ENCODE measurements at regions not wholly inside any gene's neighbourhood (a gene's known extent, or its start where the extent isn't known, plus 50 kb on each side); places are given as distances from the start of the nearest gene placed in this dataset.
A peak's percentile ranks its signal among the peaks of the same experiment; 100 is the strongest.
"Not testable (repeated sequence)": the region's sequence is repeated elsewhere in the genome, so short reads cannot be mapped to it uniquely, and the experiment has no call there.

- H3K27ac Mint-ChIP-seq (ENCODE audit: unreplicated experiment), result no peak overlapping the region
- H3K4me3 Mint-ChIP-seq (ENCODE audit: unreplicated experiment), result no peak overlapping the region
- peaks cover 7% of the 10 kb centered on the region for H3K36me3 Mint-ChIP-seq (ENCODE audit: unreplicated experiment)
- no peak for TF ChIP-seq CTCF (IDR thresholded peaks at IDR 0.05; ENCODE audit: partially characterized antibody, unreplicated experiment)
- peaks cover 4% of the 10 kb centered on the region for H3K27me3 Mint-ChIP-seq (ENCODE audit: unreplicated experiment)
- peaks cover 13% of the 10 kb centered on the region for H3K9me3 Mint-ChIP-seq (ENCODE audit: unreplicated experiment)
- DNase-seq, result no peak
- H3K4me1 Mint-ChIP-seq (ENCODE audit: low read depth, unreplicated experiment), result no peaks in the 10 kb centered on the region
Observed at GRCh38 chr7:410395-410910, 109.2 kb downstream of the PDGFA start.

GRCh38 chr7:411116-411515 lies 108.5 kb downstream of the PDGFA start:
- H3K27me3 Mint-ChIP-seq (ENCODE audit: unreplicated experiment); H3K36me3 Mint-ChIP-seq (ENCODE audit: unreplicated experiment); H3K4me3 Mint-ChIP-seq (ENCODE audit: unreplicated experiment); H3K27ac Mint-ChIP-seq (ENCODE audit: unreplicated experiment); DNase-seq; H3K4me1 Mint-ChIP-seq (ENCODE audit: low read depth, unreplicated experiment): not testable (repeated sequence)
- H3K9me3 Mint-ChIP-seq (ENCODE audit: unreplicated experiment), result peaks cover 16% of the 10 kb centered on the region

GRCh38 chr7:411677-412312 lies 107.9 kb downstream of the PDGFA start:
- Mint-ChIP-seq H3K4me1 (ENCODE audit: low read depth, unreplicated experiment) (no peaks in the 10 kb centered on the region), H3K27me3 (ENCODE audit: unreplicated experiment) (peaks cover 4% of the 10 kb centered on the region), H3K4me3 (ENCODE audit: unreplicated experiment) (no peak overlapping the region), H3K9me3 (ENCODE audit: unreplicated experiment) (peaks cover 12% of the 10 kb centered on the region), H3K36me3 (ENCODE audit: unreplicated experiment) (peaks cover 4% of the 10 kb centered on the region), H3K27ac (ENCODE audit: unreplicated experiment) (no peak overlapping the region)
- DNase-seq, result no peak
- TF ChIP-seq CTCF (IDR thresholded peaks at IDR 0.05; ENCODE audit: partially characterized antibody, unreplicated experiment), result no peak

GRCh38 chr7:412313-412710 lies 107.3 kb downstream of the PDGFA start:
- H3K4me3 Mint-ChIP-seq (ENCODE audit: unreplicated experiment), result no peak overlapping the region
- DNase-seq, result no peak
- H3K27ac Mint-ChIP-seq (ENCODE audit: unreplicated experiment), result peak overlapping the region; percentile 72
- H3K9me3 Mint-ChIP-seq (ENCODE audit: unreplicated experiment), result peaks cover 15% of the 10 kb centered on the region
- no peaks in the 10 kb centered on the region for H3K36me3 Mint-ChIP-seq (ENCODE audit: unreplicated experiment)
- peaks cover 4% of the 10 kb centered on the region for H3K27me3 Mint-ChIP-seq (ENCODE audit: unreplicated experiment)
- TF ChIP-seq CTCF (IDR thresholded peaks at IDR 0.05; ENCODE audit: partially characterized antibody, unreplicated experiment), result no peak
- H3K4me1 Mint-ChIP-seq (ENCODE audit: low read depth, unreplicated experiment), result no peaks in the 10 kb centered on the region

- Mint-ChIP-seq H3K27ac (ENCODE audit: unreplicated experiment) (no peak overlapping the region), H3K4me1 (ENCODE audit: low read depth, unreplicated experiment) (no peaks in the 10 kb centered on the region), H3K4me3 (ENCODE audit: unreplicated experiment) (no peak overlapping the region), H3K9me3 (ENCODE audit: unreplicated experiment) (peaks cover 21% of the 10 kb centered on the region), H3K36me3 (ENCODE audit: unreplicated experiment) (peaks cover 8% of the 10 kb centered on the region), H3K27me3 (ENCODE audit: unreplicated experiment) (no peaks in the 10 kb centered on the region)
- no peak for TF ChIP-seq CTCF (IDR thresholded peaks at IDR 0.05; ENCODE audit: partially characterized antibody, unreplicated experiment)
- no peak for DNase-seq
Observed at GRCh38 chr7:414681-415560, 104.7 kb downstream of the PDGFA start.

Data from glutamatergic neuron (in vitro differentiated cells).